ENCODE measurements at regions not wholly inside any gene's neighbourhood (a gene's known extent, or its start where the extent isn't known, plus 50 kb on each side); places are given as distances from the start of the nearest gene placed in this dataset.
"Not testable (repeated sequence)": the region's sequence is repeated elsewhere in the genome, so short reads cannot be mapped to it uniquely, and the experiment has no call there.

- H3K4me3 ChIP-seq: no peak overlapping the region
- H3K36me3 ChIP-seq (ENCODE audit: low read depth, missing control alignments): no peaks in the 10 kb centered on the region
- 66 to 74% methylated on average over 4 of the region's 4 CpGs for WGBS, 2 donors
- H3K9me3 ChIP-seq: no peaks in the 10 kb centered on the region
- DNase-seq: no peak
- no peak overlapping the region for H3K27ac ChIP-seq
- intact Hi-C loops (cut with DNase I; ENCODE audit: low total_unique reads): no loop called here
- no peaks in the 10 kb centered on the region for H3K4me1 ChIP-seq
- TF ChIP-seq POLR2A (IDR thresholded peaks at IDR 0.05): no peak
- TF ChIP-seq CTCF (IDR thresholded peaks at IDR 0.05): no peak
- H3K27me3 ChIP-seq: no peaks in the 10 kb centered on the region
These were observed 859.9 kb upstream of the ATXN7L3B start for GRCh38 chr12:73677520-73678291.

- 87 to 88% methylated on average over 3 of the region's 3 CpGs for WGBS, 2 donors
- no peak for DNase-seq
- H3K27me3 ChIP-seq: no peaks in the 10 kb centered on the region
These were observed 859.3 kb upstream of the ATXN7L3B start for GRCh38 chr12:73678335-73678734.

GRCh38 chr12:73699318-73699717, 838.3 kb upstream of the ATXN7L3B start:
- H3K9me3 ChIP-seq: no peaks in the 10 kb centered on the region
- no peaks in the 10 kb centered on the region for H3K36me3 ChIP-seq (ENCODE audit: low read depth, missing control alignments)
- H3K27ac ChIP-seq: no peak overlapping the region
- no peaks in the 10 kb centered on the region for H3K27me3 ChIP-seq
- no peaks in the 10 kb centered on the region for H3K4me1 ChIP-seq
- whole genome bisulfite sequencing, 2 donors: 30 to 32% methylated on average over 1 of the region's 1 CpG
- TF ChIP-seq POLR2A (IDR thresholded peaks at IDR 0.05) (no peak), CTCF (IDR thresholded peaks at IDR 0.05) (no peak)
- no peak for DNase-seq
- intact Hi-C loops (cut with DNase I; ENCODE audit: low total_unique reads): no loop called here
- no peak overlapping the region for H3K4me3 ChIP-seq

More at GRCh38 chr12:73678335-73678734, 859.3 kb upstream of the ATXN7L3B start:
- Histone ChIP-seq H3K9me3 (no peaks in the 10 kb centered on the region), H3K4me1 (no peaks in the 10 kb centered on the region), H3K4me3 (no peak overlapping the region), H3K27ac (no peak overlapping the region), H3K36me3 (ENCODE audit: low read depth, missing control alignments) (no peaks in the 10 kb centered on the region)
- TF ChIP-seq CTCF (IDR thresholded peaks at IDR 0.05): no peak
- intact Hi-C loops (cut with DNase I; ENCODE audit: low total_unique reads): no loop called here

GRCh38 chr12:73714655-73715054, 823.0 kb upstream of the ATXN7L3B start:
- no peaks in the 10 kb centered on the region for H3K9me3 ChIP-seq
- no peaks in the 10 kb centered on the region for H3K36me3 ChIP-seq (ENCODE audit: low read depth, missing control alignments)
- H3K27me3 ChIP-seq: no peaks in the 10 kb centered on the region
- no peak for DNase-seq
- intact Hi-C loops (cut with DNase I; ENCODE audit: low total_unique reads): no loop called here
- 68 to 70% methylated on average over 2 of the region's 2 CpGs for WGBS, 2 donors
- H3K27ac ChIP-seq: no peak overlapping the region
- no peaks in the 10 kb centered on the region for H3K4me1 ChIP-seq
- no peak overlapping the region for H3K4me3 ChIP-seq
- TF ChIP-seq CTCF (IDR thresholded peaks at IDR 0.05) (no peak), POLR2A (IDR thresholded peaks at IDR 0.05) (no peak)

- H3K4me3 ChIP-seq; H3K36me3 ChIP-seq (ENCODE audit: low read depth, missing control alignments); H3K9me3 ChIP-seq; H3K27me3 ChIP-seq; DNase-seq; intact Hi-C loops (cut with DNase I; ENCODE audit: low total_unique reads); H3K4me1 ChIP-seq; H3K27ac ChIP-seq: not testable (repeated sequence)
- WGBS, 2 donors: 81 to 84% methylated on average over 2 of the region's 2 CpGs
These were observed 821.5 kb upstream of the ATXN7L3B start for GRCh38 chr12:73716143-73716542.

All from testis (tissue), 2 donors.